ENCODE measurements at regions not wholly inside any gene's neighbourhood (a gene's known extent, or its start where the extent isn't known, plus 50 kb on each side); places are given as distances from the start of the nearest gene placed in this dataset.
"Not testable (repeated sequence)": the region's sequence is repeated elsewhere in the genome, so short reads cannot be mapped to it uniquely, and the experiment has no call there.

DNA sequence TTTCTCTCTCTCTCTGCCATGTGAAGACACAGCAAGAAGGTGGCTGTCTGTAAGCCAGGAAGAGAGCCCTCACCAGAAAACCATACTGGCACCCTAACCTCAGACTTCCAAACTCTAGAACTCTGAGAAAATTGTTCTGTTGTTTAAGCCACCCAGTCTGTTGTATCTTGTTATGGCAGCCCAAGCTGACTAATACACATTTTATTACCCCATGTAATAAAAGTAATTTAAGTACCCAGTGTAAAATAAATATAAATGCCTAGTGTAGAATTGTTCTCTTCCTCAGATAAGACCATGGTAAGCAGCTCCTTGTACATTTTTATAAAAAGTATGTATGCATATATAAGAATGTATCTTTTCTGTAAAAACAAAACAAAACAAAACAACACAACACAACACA is 119.7 kb downstream of the DTL start:
- no peak for DNase-seq (ENCODE audit: low read depth)
- in situ Hi-C loops (cut with HindIII; ENCODE audit: low pct_unique_long_range_greater_than_20kb, low sequenced_read_pairs): no loop called here

DNA sequence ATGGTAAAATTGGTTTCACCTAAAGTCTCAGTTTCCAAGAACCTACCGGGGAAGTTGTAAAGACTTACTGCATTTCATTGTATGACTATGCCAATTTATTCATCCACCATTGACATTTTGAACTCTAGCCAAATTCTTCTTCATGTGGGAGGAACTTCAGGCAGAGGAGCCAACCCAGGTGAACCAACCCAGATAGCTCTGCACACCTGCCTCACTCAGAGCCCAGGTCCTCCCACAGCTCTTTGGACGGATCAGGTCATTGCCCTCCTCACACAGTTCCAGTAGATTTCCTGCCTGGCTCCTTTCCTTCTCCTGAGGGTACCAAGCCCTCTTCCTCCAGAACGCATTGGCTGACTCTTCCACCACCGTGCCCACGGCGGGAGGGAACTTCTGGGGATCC is 121.7 kb downstream of the DTL start:
- no peak for DNase-seq (ENCODE audit: low read depth)
- in situ Hi-C loops (cut with HindIII; ENCODE audit: low pct_unique_long_range_greater_than_20kb, low sequenced_read_pairs): no loop called here

DNA sequence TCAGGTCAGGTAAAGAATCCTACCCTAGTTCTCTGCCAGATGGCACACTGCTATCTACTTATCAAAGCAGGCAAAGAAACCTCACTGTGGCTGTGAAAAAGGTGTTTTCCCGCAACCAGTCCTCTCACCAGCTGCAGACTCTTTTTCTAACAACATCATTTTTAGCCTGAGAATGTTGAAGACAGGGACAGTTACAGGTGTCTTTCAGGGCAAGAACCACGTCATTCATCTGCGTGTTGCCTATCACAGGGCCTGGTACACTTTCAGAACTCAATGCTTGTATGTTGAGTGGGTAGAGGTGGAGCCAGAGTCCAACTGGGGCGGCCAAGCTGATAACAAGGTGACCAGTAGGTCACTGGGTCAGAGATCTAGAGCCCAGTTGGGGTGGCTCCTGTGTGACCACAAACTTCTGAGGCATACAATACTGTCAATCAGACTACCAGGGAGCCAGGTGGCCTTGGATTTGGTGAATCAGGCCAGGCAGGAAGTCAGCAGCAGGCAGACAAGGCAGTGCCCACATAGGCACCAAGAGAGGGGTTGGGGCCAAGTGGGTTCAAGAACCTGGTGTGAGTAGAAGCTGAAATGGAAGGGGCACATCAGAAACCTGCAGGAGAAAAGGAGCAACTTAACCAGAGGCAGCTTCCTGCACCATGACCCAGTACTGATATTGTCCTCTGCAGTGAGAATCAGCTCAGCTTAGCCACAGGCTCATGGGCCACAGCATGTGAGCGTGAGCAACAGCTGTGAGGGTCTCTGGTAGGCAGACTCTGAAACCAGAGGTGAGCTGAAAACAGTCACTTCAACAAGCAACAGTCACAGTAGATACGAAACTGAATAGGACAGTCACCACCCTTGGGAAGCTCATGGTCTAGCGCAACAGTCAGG is 123.6 kb downstream of the DTL start:
- in situ Hi-C loops (cut with HindIII; ENCODE audit: low pct_unique_long_range_greater_than_20kb, low sequenced_read_pairs): no loop called here
- DNase-seq (ENCODE audit: low read depth): no peak

DNA sequence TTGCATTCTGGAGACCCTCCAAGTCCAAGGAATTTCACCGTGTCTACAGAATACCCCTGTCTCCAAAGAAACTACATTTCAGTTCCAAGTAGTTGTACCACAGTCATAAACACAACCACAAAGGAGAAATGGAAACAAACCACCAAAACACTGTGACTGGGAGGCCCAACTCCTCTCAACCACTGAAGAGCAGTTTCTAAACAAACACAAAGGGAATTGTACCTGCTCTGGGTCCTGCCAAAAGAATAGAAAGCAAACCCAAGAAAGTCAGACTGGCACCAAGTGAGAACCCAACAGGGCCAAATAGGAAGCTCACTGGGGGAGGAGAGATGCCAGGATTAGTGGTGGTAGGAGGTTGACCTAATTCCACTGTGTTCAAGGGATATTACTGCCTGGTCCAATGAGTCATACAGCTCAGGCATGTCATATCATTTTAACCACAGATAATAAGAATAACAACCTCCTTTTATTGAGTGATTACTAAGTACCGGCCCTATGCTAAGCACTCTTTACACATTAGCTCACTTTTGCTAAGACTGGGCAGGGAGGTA is 123.9 kb upstream of the PPP2R5A start:
- no peak for DNase-seq (ENCODE audit: low read depth)

DNA sequence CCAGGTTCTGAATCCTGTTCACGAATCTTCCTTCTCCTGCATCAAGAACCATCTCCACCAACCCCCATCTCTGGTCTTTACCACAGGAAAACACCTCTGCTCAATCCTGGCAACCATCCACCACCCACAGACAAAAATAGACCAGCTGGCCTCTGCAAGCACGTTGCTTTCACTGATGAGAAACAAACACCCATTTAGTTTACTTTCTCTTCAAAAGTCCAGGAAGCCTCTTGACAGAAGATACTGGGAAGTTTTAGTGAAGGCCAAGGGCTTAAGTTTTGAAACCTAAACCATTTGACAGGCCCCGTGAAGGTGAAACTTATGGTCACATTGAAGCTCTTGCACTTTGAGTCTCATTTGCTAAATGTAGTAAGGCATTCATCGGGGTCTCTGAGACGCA is 122.6 kb upstream of the PPP2R5A start:
- in situ Hi-C loops (cut with HindIII; ENCODE audit: low pct_unique_long_range_greater_than_20kb, low sequenced_read_pairs): no loop called here
- no peak for DNase-seq (ENCODE audit: low read depth)

More for the DNA sequence above, 123.9 kb upstream of the PPP2R5A start:
- in situ Hi-C loops (cut with HindIII; ENCODE audit: low pct_unique_long_range_greater_than_20kb, low sequenced_read_pairs): no loop called here

DNA sequence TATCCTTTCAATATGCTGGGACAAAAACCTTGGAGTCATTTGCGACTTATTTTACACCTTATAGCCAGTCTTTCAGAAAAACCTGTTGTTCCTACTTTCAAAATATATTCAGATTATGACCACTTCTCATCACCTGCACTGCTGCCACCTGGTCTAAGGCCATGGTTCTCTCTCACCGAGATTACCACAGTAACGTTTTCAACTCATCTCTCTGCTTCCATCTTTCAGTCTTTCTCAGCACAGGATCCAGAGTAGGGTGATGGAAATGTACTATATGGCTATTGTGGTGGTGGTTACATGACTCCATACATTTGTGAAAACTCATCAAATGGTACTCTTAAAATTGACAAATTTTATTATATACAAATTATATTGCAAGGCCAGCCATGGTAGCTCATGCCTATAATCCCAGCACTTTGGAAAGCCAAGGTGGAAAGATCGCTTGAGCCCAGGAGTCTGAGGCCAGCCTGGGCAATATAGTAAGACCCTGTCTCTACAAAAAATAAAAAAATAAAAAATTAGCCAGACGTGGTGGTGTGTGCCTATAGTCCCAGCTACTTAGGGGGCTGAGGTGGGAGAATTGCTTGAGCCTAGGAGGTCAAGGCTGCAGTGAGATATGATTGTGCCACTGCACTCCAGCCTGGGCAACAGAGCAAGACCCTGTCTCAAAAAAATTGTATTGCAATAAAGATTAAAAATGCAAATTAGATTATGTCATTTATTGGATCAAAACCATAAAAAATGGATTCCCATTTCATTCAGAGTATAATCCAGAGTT is 120.9 kb upstream of the PPP2R5A start:
- no peak for DNase-seq (ENCODE audit: low read depth)
- in situ Hi-C loops (cut with HindIII; ENCODE audit: low pct_unique_long_range_greater_than_20kb, low sequenced_read_pairs): no loop called here

DNA sequence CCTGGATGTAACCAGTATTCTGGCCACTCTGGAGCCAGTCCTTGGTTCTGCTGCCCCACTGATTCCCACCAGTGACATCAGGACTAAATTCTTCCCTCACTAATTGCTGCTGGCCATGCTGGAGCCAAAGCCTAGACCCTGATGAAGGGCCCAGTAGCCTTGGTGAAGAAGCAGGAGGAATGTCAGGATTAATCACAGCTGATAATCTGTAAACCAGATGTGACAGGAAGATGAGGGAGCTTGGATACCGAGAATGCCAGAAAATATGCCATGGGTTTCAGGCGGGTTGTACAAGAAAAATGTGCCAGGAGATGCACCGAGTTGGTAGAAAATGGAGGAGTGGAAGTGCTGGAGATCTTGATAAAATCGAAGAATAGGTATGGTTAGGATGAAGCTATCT is 119.0 kb upstream of the PPP2R5A start:
- in situ Hi-C loops (cut with HindIII; ENCODE audit: low pct_unique_long_range_greater_than_20kb, low sequenced_read_pairs): no loop called here

DNA sequence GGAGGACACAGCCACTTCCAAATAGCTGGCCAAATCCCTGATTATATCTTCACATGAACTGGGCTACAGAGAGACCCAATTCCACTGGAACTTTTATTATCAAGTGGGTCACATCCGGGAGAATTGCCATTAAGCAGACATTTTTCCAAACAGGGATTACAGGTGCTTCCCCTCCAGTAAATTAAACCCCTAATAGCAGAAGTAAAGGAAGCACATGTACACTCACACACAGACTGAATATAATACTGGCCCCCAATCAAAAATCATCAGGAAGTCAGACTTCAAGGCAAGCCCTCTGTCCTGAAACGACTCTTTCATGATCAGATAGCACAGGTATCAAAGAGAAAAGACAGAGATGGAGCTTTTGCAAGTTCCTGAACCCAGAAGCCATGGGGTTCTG is 118.6 kb upstream of the PPP2R5A start:
- no peak for DNase-seq (ENCODE audit: low read depth)
- in situ Hi-C loops (cut with HindIII; ENCODE audit: low pct_unique_long_range_greater_than_20kb, low sequenced_read_pairs): no loop called here

More for the DNA sequence above, 119.0 kb upstream of the PPP2R5A start:
- no peak for DNase-seq (ENCODE audit: low read depth)

DNA sequence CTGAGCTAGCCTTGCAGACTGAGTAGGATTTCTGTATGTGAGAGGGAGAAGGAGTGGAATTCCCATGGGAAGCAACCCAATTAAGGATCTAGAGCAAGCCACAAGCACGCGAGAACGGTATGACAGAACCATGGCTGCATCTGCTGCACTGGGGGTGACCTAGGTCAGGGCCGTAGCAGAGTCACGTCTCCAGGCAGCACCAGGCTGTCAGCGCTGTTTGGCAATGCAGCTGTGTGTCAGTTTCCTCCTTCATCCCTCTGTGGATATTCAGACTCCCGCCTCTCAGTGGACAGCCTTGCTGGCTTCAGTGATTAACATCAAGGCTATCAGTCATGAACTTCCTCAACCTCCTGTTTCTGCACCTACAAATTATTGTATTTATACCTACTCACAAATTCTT is 118.1 kb upstream of the PPP2R5A start:
- no peak for DNase-seq (ENCODE audit: low read depth)
- in situ Hi-C loops (cut with HindIII; ENCODE audit: low pct_unique_long_range_greater_than_20kb, low sequenced_read_pairs): no loop called here

DNA sequence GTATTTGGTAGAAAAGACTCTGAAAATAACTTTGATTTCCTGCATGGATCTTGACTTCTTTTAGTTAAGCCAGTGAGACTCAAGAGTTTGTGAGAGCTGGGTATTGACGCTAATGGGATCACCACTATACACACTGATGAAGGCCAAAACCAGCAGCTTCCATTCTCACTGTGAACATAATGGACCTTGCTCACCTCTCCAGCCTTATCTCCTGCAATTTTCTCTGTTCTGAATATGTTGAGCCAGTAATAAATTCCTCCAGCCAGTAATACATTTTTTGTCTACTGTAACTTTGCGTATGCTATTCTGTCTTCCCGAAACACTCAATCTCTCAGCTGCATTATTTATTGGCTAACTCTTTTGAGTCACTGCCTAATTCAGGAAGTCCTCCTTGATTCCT is 111.6 kb upstream of the PPP2R5A start:
- in situ Hi-C loops (cut with HindIII; ENCODE audit: low pct_unique_long_range_greater_than_20kb, low sequenced_read_pairs): no loop called here
- no peak for DNase-seq (ENCODE audit: low read depth)

DNA sequence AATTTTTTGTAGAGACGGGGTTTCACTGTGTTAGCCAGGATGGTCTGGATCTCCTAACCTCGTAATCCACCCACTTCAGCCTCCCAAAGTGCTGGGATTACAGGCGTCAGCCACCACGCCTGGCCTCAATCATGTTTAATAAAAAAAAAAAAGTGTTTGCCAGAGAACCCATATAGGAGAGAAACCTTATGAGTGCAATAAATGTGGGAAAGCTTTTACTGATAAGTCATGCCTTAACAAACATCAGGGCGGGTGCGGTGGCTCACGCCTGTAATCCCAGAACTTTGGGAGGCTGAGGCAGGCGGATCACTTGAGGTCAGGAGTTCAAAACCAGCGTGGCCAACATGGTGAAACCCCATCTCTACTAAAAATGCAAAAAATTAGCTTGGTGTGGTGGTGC is 110.9 kb upstream of the PPP2R5A start:
- in situ Hi-C loops (cut with HindIII; ENCODE audit: low pct_unique_long_range_greater_than_20kb, low sequenced_read_pairs); DNase-seq (ENCODE audit: low read depth): not testable (repeated sequence)

DNA sequence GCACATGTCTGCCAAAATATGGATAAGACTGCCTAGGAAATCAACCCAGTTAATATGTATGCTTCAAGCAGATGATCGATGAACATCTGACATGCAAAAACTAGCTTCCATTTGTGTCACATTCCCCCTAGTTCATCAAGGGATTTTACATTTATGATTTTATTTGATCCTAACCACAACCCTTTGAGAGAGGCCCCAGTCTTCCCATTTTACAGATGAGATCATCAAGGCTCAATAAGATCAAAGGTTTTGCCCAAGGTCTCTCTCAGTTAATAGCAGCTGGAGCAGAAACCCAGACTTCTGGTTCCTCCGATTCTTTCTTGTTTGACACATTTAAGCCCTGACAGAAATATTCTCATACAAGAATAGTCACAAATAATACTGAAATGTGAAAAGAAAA is 107.7 kb upstream of the PPP2R5A start:
- in situ Hi-C loops (cut with HindIII; ENCODE audit: low pct_unique_long_range_greater_than_20kb, low sequenced_read_pairs): no loop called here
- DNase-seq (ENCODE audit: low read depth): no peak

DNA sequence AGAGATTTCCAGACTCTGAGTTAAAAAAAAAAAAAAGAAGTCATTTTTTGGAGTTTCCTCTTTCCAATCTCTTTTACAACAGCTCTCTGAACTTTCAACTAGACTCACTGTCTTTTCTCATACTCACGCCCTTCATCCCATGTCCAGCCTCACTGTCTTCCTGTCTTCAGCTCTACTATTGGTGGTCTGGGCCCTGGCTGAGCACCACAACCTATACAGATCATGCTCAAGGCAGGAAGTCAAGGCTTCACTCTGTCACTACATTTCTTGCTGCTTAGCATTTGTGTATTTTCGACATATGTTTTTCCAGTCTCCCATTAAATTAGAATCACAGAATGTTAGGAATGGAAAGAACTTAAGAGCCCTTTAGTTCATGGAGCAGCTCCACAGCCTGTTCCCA is 106.4 kb upstream of the PPP2R5A start:
- no peak for DNase-seq (ENCODE audit: low read depth)
- in situ Hi-C loops (cut with HindIII; ENCODE audit: low pct_unique_long_range_greater_than_20kb, low sequenced_read_pairs): no loop called here

DNA sequence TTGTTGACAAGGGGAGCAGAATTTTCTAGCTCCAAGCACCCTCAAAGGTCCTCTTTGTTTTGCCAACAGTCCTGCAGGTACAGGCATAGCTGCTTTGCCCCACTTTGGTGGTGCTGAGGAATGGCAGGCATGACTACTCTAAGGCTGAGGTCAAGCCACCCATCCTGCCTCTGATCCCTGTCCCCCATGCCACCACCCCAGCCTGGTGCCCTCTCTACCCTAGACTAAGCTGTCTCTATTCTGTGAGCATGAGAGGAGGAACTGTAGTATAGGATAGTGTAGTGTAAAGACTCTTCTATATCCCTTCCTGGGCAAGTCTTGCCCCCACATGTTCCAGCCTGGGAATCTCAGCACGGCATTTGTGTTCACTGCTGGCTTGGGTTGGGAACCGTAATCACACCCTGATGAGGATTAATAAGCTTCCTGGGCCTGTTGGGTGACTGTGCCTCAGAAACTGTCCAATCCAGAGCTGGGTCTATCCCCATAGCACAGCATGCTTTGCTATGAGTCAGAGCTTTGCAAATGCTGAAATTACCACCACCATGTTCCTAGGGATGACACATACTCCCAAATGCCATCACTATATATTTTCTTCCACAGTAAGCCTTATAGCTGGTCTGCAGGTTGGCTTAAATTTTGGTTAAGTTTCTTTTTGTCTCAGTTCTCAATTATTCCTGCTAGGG is 105.7 kb upstream of the PPP2R5A start:
- peak; percentile 35 for DNase-seq (ENCODE audit: low read depth)
- in situ Hi-C loops (cut with HindIII; ENCODE audit: low pct_unique_long_range_greater_than_20kb, low sequenced_read_pairs): no loop called here

DNA sequence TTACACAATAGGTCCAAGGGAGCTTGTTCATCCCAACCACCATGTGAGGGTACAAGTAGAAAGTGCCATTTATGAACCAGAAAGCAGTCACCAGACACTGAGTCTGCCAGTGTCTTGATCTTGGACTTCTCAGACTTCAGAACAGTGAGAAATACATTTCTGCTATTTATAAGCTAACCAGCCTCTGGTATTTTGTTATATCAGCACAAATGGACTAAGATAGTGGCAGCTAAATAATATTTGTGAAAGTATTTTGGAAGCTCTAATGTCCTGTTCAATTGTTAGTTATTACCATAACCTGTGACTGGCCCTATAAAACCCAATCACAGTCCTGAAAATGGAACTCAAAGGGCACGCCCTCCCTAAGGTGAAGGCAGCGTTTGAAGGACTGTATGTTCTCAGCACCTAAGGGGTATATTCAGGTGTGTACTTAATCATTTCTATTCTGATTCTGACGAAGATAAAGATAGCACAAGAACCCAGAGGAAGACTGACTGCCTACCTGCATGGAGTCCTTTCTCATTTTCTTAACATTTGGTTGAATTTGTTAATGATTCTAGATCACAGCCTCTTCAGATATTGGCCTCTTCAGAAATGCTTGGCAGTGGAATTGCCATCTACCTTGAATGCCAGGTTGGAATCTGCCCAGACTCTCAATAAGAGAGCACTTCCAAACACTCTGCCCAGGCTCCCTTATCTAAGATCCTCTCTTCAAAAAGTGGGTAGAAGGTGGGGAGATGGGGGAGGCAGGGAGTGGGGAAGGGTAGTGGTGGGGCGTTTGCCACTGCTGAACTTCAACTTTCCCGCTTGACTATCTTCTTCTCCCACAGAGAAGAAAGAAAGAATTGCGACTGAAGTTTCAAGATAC is 104.0 kb upstream of the PPP2R5A start:
- in situ Hi-C loops (cut with HindIII; ENCODE audit: low pct_unique_long_range_greater_than_20kb, low sequenced_read_pairs): no loop called here
- no peak for DNase-seq (ENCODE audit: low read depth)

DNA sequence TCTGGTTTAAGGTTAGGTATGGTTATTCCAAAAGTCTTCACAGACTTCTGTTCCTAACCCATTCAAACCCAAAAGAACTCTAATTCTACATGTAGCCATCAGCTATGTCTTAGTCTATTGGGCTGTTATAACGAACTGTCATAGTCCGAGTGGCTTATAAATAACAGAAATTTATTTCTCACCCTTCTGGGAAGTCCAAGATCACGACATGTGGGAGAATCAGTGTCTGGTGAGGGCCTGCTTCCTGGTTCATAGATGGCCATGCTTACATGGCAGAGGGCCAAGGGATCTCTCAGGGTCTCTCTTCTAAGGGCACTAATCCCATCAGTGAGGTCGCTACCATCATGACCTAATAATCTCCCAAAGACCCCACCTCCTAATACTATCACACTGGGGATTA is 103.0 kb upstream of the PPP2R5A start:
- DNase-seq (ENCODE audit: low read depth): no peak
- in situ Hi-C loops (cut with HindIII; ENCODE audit: low pct_unique_long_range_greater_than_20kb, low sequenced_read_pairs): no loop called here

DNA sequence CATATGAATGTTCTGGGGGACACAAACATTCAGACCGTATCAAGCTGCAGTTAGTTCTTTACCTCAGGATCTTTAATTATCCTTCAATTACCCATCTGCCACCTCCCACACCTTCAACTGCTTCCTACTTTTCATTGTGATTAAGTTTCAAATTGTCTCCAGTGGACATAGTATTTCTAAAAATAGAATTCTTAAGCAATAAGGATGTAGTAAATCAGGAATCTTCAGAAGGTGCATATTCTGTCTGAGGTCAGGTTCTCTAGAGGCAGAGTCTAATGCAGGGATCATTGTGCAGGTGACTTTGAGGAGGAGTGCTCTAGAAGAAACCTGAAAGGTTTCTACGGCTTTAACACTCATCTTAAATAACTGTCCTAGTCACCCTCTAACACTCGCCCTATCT is 102.6 kb upstream of the PPP2R5A start:
- DNase-seq (ENCODE audit: low read depth): no peak
- in situ Hi-C loops (cut with HindIII; ENCODE audit: low pct_unique_long_range_greater_than_20kb, low sequenced_read_pairs): no loop called here

Data from Caki2 (cell line).